ENCODE measurements at regions not wholly inside any gene's neighbourhood (a gene's known extent, or its start where the extent isn't known, plus 50 kb on each side); places are given as distances from the start of the nearest gene placed in this dataset.
"Not testable (repeated sequence)": the region's sequence is repeated elsewhere in the genome, so short reads cannot be mapped to it uniquely, and the experiment has no call there.

GRCh38 chr1:68675336-68675735, 178.5 kb upstream of the DEPDC1 start:
- no peak for DNase-seq (ENCODE audit: low spot score)

DNA sequence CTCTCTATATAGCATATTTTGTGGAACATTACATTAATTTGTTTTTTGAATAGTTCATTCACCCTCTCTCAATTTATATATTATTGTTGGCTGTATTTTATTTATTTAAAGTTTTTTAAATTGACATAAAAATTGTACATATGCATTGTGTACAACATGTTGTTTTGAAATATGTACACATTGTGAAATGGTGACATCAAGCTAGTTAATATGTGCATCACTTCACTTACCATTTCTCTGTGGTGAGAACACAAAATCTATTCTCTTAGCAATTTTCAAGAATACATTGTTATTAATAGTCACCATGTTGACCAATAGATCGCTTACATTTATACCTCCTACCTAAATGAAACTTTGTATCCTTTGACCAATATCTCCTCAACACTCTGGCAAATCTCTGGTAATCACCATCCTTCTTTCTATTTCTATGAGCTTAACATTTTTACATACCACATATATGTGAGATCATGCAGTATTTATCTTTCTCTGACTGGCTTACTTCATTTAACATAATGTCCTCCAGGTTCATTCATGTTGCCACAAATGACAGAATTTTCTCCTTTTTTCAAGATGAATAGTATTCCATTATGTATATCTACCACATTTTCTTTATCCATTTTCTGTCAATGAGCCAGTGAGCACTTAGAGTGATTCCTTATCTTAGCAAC, 180.9 kb upstream of the DEPDC1 start:
- no peak for DNase-seq (ENCODE audit: low spot score)

DNA sequence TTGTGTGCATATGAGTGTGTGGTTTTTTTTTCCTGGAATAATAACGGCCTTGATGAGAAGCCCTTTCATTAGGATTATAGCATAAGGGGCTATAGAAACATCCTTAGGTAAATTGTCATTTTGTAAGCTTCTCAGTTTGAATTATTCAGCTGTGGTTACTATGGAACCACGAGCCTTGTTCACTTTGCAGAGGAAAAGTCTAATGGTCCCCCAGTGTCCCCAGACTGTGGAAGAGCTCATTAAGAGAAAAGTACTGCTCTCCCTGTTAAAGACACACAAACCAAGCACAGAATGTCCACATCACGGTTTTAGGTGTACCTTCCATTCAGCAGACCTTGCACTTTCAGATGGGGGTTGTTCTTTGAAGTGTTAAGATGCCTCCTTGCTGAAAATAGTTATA, 199.3 kb upstream of the DEPDC1 start:
- DNase-seq (ENCODE audit: low spot score), result no peak

GRCh38 chr1:68703921-68704354, 207.1 kb upstream of the DEPDC1 start:
- no peak for DNase-seq (ENCODE audit: low spot score)

- no peak for DNase-seq (ENCODE audit: low spot score)
Measured at GRCh38 chr1:68704800-68705443, 208.0 kb upstream of the DEPDC1 start.

- DNase-seq (ENCODE audit: low spot score), result no peak
Measured at GRCh38 chr1:68705466-68705865, 208.6 kb upstream of the DEPDC1 start.

GRCh38 chr1:68706639-68707317, 209.9 kb upstream of the DEPDC1 start:
- no peak for DNase-seq (ENCODE audit: low spot score)

DNA sequence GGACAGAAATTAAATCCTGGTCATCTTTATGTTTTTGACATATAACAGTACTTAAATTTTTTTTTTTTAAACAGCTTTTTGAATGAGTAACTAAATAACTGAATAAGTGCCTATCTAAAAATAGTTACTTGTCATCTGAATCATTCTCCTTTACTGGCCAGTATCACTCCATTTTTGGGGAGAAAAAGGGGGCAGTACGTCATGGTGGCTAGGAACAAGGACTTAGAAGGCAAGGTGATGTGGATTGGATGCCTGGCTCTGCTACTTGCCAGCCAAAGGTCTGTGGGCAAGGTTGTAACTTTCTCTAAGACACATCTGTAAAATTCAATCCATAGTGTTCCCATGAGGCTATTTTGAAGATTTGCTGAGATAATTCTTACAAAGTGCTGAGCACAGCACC, 220.4 kb upstream of the DEPDC1 start:
- DNase-seq (ENCODE audit: low spot score), result no peak

DNA sequence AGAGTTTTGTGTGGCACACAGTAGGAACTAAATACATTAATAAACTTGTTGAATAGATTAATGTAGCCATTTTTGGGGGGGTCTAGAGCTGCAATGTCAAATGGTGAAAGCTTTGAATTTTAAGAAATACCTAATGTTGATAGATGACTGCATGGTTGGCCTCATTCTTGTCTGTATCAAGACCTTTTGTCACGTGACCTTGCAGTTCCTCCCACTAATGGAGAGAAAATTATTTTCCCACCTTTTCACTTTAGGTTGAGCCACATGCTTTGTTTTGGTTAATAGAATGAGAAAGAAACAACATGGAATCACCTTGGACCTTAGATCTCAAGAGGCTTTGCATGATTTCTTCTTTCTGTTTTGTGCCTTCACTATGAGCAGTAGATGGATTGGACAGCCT, 223.6 kb upstream of the DEPDC1 start:
- DNase-seq (ENCODE audit: low spot score), result no peak

DNA sequence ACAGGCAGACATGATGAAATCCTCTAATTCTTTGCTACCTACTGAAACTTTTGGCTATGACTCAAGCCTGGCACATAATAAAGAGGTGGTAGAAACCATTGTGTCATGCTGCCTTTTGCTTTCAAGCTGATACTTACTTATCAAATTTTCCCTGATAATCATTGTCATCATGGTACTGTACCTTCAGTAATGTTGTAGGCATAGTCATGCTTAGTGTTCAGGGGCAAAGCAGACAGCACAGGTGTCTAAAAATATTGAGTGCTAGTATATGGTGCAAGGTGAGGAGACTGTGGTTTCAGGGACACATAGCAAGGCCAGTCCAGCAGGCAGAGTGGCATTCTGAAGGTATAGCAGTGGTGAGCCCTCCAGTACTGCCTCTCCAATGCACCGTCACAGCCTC, 226.9 kb upstream of the DEPDC1 start:
- no peak for DNase-seq (ENCODE audit: low spot score)

- DNase-seq (ENCODE audit: low spot score), result peak; percentile 2
Measured at GRCh38 chr1:68725001-68725752, 228.3 kb upstream of the DEPDC1 start.

- not testable (repeated sequence) for DNase-seq (ENCODE audit: low spot score)
Measured at GRCh38 chr1:68739486-68739885, 242.6 kb upstream of the DEPDC1 start.

DNA sequence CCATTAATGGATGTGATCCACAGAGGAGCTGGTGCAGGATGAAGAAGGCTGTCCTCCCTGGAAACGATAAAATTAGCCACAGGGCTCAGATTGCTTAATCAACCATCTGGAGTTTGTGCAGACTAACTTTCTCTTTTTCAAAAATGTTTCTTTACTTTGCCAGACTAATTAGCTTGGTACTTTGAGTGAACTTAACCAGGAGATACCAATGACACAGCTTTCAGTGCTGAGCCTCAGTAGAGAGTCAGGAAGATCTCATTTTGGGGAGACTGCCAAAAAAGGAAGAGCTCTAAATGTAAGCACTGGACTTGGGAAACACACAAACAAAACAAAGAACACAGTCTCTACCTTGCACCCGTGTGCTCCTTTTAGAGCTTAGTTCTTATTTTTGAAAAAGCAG, 248.1 kb upstream of the DEPDC1 start:
- no peak for DNase-seq (ENCODE audit: low spot score)

GRCh38 chr1:68745451-68745850, 248.6 kb upstream of the DEPDC1 start:
- DNase-seq (ENCODE audit: low spot score), result peak; percentile 13

GRCh38 chr1:68746378-68746777, 249.5 kb upstream of the DEPDC1 start:
- no peak for DNase-seq (ENCODE audit: low spot score)

DNA sequence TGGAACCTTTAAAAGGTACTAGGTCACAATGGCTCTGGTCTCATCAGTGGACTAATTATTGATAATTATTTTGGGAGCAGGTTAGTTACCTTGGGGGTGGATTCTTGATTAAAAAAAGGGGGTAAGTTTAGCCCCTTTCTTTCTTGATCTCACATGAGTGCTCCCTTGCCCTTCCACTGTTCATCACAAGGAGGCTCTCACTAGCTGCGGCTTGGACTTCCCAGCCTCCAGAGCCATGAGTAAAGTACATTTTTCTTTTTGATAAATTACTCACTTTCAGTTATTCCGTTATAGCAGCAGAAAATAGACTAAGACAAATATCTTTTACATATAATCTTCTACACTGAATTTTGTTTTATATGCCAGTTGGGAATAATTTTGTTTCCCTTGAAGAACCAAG, 254.8 kb upstream of the DEPDC1 start:
- DNase-seq (ENCODE audit: low spot score), result no peak

- no peak for DNase-seq (ENCODE audit: low spot score)
Measured at GRCh38 chr1:68758666-68759209, 261.9 kb upstream of the DEPDC1 start.

DNA sequence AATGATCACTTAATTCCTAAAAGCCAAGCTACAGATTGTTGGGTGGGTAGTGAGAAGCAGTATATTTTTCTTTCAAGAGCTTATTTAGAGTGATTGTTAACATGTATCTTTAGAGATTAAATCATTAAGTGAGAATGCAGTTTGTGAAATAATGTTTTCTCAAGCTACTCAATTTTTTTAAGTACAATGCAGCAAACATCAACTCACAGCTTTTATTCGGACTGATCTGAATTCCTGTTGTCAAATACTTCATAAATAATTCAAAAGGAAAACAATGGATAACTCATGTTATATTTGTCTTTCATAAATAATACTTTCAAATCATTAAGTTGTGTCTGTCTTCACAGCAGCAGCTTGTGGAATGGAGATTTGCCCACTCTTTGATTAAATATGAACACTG, 271.1 kb upstream of the DEPDC1 start:
- DNase-seq (ENCODE audit: low spot score), result no peak

DNA sequence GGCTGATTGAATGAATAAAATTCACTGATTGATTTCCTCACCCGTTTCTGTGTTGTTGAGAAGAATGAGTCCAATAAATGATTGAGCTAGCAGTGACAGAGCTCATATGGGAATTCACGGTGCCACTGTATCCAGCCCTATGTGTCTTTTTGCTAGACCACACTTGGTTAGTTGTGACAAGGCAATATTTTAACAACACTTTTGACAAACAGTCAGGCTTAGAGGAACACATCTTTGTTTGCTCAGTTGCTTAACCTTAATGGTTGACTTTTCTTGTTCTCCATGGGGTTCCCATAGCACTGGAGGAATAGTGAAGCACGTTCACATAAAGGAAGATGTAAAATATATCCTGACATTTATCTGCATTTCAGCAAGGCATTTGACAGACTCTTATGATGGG, 273.9 kb upstream of the DEPDC1 start:
- no peak for DNase-seq (ENCODE audit: low spot score)

- DNase-seq (ENCODE audit: low spot score), result no peak
Measured at GRCh38 chr1:68777851-68778250, 281.0 kb upstream of the DEPDC1 start.

DNA sequence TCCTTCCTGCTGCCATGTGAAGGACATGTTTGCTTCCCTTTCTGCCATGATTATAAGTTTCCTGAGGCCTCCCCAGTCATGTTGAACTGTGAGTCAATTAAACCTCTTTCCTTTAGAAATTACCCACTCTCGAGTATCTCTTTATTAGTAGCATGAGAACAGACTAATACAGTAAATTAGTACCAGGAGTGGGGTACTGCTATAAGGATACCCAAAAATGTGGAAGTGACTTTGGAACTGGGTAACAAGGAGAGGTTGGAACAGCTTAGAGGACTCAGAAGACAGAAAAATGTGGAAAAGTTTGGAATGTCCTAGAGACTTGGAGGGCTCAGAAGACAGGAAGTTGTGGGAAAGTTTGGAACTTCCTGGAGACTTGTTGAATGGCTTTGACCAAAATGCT, 283.0 kb upstream of the DEPDC1 start:
- not testable (repeated sequence) for DNase-seq (ENCODE audit: low spot score)

DNA sequence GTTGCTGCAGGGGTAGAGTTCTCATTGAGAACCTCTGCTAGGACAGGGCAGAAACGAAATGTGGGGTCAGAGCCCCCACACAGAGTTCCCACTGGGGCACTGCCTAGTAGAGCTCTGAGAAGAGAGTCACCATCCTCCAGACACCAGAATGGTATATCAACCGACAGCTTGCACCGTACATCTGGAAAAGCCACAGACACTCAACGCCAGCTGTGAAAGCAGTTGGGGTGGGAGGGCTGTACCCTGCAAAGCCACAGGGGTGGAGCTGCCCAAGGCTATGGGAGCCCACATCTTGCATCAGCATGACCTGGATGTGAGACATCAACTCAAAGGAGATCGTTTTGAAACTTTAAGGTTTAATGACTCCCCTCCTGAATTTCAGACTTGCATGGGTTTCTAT, 284.0 kb upstream of the DEPDC1 start:
- DNase-seq (ENCODE audit: low spot score), result no peak
